Bronchial epithelial cell (primary cell): ENCODE measurements at regions not wholly inside any gene's neighbourhood (a gene's known extent, or its start where the extent isn't known, plus 50 kb on each side); places are given as distances from the start of the nearest gene placed in this dataset.
A peak's percentile ranks its signal among the peaks of the same experiment; 100 is the strongest.

ENCODE experiments used
- DNase-seq: peaks from one replicate; pipeline ENCODE4 v3.0.0-alpha.2; 2010; ENCODE audit warnings: low read depth
- FAIRE-seq: peaks from 2 replicates; lab custom pipeline; 2011; peaks lifted over from hg19 to GRCh38; lab: Jason Lieb, UNC
- H3K27me3 ChIP-seq: 2 replicates; pipeline ENCODE4 v1.5.1; 2011; ENCODE audit warnings: low read length; ENCODE audit not compliant: control insufficient read depth, insufficient read depth
- H3K36me3 ChIP-seq: 2 replicates; pipeline ENCODE4 v1.5.1; 2011; ENCODE audit warnings: low read length; ENCODE audit not compliant: control insufficient read depth, insufficient read depth
- H3K4me3 ChIP-seq: 2 replicates; pipeline ENCODE4 v1.5.1; 2011; ENCODE audit warnings: mild to moderate bottlenecking, low read depth, low read length, control low read depth
- TF ChIP-seq, protein P1 (sequence below): IDR thresholded peaks from 2 replicates; pipeline ENCODE4 v1.5.1; 2011; ENCODE audit warnings: mild to moderate bottlenecking, moderate library complexity, low read length, control low read depth, inconsistent platforms; ENCODE audit not compliant: insufficient read depth, severe bottlenecking

DNA sequence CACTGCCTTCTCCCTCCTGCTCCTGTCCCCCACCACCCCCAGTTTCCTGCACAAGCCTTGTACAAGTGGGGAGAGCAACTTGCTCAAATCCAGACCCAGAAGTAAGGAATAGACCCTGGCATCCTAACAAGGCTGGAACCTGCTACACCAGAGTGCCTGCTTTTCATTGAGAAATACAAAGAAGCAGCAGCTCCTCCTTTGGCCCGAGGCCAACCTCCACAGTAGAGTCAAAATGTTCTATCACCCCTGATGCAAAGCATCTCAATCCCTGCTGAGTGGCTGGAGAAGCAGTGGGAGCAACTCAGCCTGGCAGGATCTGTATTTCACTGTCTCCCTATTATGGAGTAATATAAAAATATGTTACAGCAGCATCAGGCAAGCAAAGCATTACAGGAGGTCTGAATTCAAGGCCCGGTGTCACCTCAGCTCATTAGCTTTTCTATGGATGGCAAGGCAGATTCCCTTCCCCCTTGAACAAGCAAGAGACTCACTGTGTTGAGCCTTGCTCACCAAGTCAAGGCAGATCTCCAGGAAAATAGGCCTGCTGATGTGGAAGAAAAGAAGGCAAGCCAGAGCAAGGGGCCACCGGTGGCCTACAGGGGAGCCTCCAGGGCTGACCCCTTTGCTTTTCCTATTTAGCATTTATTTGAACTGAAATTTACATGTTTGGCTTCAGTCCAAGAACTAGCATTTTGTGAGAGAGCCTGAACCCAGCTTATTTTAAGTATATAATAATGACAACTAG, 186.3 kb upstream of the EGLN3 start:
- no peak for DNase-seq
- no peak for FAIRE-seq
- Histone ChIP-seq H3K27me3 (peaks cover 1% of the 10 kb centered on the region), H3K36me3 (no peaks in the 10 kb centered on the region), H3K4me3 (no peak overlapping the region)
- TF ChIP-seq, protein P1, sequence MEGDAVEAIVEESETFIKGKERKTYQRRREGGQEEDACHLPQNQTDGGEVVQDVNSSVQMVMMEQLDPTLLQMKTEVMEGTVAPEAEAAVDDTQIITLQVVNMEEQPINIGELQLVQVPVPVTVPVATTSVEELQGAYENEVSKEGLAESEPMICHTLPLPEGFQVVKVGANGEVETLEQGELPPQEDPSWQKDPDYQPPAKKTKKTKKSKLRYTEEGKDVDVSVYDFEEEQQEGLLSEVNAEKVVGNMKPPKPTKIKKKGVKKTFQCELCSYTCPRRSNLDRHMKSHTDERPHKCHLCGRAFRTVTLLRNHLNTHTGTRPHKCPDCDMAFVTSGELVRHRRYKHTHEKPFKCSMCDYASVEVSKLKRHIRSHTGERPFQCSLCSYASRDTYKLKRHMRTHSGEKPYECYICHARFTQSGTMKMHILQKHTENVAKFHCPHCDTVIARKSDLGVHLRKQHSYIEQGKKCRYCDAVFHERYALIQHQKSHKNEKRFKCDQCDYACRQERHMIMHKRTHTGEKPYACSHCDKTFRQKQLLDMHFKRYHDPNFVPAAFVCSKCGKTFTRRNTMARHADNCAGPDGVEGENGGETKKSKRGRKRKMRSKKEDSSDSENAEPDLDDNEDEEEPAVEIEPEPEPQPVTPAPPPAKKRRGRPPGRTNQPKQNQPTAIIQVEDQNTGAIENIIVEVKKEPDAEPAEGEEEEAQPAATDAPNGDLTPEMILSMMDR = no peak

DNA sequence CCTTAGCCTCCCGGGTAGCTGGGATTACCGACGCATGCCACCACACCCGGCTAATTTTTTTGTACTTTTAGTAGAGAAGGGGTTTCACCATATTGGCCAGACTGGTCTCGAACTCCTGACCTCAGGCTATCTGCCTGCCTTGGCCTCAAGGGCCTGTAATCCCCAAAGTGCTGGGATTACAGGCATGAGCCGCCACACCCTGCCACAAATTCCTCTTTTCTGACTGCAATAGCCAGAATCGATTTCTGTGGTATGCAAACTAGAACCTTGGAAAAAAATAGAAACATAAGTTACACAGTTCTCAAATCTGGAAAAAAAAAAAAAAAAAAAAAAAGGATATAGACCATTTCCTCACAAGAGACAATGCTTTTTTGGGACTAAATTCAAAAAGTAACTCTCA, 184.6 kb upstream of the EGLN3 start:
- Histone ChIP-seq H3K4me3 (no peak overlapping the region), H3K27me3 (peaks cover 1% of the 10 kb centered on the region), H3K36me3 (no peaks in the 10 kb centered on the region)
- DNase-seq (no peak), FAIRE-seq (no peak)
- TF ChIP-seq, protein P1 = no peak

DNA sequence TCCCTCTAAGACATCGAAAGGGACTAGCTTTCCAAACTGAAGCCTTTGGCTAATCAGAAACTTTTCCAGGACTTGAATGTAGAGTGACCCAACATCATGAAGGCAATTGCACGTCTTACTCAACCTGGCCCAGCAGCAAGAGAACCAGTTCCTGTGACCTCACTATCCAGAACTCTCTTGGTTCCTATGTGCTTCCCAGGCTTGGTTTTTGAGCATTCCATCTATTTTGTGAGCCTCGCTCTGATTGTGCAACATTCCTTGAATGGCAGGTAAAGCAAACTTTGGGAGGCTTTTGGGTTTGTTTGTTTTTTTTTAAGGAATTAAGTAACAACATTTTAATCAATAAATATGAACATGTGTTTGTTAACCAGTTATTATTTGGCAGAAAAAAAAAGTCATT, 183.6 kb upstream of the EGLN3 start:
- Histone ChIP-seq H3K4me3 (no peak overlapping the region), H3K27me3 (peaks cover 1% of the 10 kb centered on the region), H3K36me3 (no peaks in the 10 kb centered on the region)
- DNase-seq = no peak
- FAIRE-seq = no peak
- TF ChIP-seq, protein P1 = no peak

DNA sequence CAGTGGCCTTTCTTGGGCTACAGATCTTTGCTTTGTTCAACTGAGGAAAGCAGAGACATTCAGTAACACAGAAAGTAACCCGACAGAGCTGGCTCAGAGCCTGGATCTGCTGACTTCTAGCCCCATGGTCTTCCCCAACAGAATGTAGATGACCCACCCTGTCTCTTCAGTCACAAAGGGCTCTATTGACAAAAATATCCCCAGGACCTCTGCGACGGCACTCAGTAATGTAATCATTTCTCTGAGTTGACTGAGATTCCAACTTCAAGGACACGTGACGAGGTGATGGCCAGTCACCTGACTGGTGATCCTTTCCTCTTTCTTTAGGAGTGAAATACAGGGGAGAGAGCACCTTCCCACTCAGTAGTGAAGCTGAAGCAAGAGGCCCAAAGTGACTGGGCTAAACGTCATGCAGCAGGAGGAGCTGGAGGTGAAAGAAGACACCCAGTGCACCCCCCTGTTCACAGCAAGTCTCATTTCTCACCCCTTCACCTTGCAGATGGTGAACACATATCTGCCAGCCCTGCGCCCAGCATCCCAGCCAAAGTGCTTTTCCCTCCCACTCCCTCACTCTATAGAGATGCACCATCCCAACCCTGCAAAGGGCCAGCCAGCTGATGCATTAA, 179.2 kb upstream of the EGLN3 start:
- DNase-seq = no peak
- Histone ChIP-seq H3K4me3 (no peak overlapping the region), H3K36me3 (no peaks in the 10 kb centered on the region), H3K27me3 (peaks cover 1% of the 10 kb centered on the region)
- TF ChIP-seq, protein P1 = no peak
- FAIRE-seq = no peak

DNA sequence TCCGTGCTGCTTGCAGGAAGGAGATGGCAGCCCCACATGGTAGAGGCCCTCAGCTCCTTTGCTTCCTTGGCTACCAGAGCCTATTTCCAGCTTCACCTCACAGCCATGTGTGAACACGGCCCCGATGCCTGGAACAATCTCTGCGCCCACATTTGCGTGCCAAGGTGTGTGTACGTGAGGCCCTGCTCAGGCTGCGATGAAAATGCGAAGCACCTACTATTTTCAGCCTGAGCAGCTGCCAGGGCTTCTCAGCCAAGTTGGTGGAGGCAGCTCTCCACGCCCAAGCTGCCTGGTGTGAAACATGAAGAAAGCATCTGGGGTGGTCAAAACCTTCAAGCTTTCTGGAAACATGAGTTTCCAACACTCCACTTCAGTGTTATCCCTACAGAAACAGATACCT, 177.8 kb upstream of the EGLN3 start:
- DNase-seq = no peak
- FAIRE-seq = no peak
- TF ChIP-seq, protein P1 = no peak
- peaks cover 1% of the 10 kb centered on the region for H3K27me3 ChIP-seq
- no peak overlapping the region for H3K4me3 ChIP-seq
- no peaks in the 10 kb centered on the region for H3K36me3 ChIP-seq

DNA sequence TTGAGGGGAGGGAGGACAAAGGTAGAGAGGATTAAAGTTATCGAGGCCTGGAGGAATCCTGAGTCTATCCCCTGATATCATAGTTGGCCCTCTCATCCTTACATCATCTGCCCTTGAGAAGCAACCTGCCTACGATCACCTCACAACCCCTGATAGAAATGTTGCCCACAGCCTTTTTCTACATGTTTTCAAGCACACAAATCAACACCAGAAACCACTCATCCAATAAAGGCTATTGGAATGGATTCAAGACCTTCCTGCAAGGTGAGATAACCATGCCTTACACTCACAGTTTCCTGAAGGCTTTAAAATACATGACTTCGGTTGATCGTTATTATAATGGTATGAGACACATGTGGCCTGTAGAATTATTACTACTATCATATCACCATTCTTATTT, 175.7 kb upstream of the EGLN3 start:
- TF ChIP-seq, protein P1 = no peak
- no peak for FAIRE-seq
- Histone ChIP-seq H3K27me3 (no peaks in the 10 kb centered on the region), H3K4me3 (no peak overlapping the region), H3K36me3 (no peaks in the 10 kb centered on the region)
- DNase-seq = peak; percentile 23
